Fibroblast of skin of right biceps (primary cell): ENCODE measurements at regions not wholly inside any gene's neighbourhood (a gene's known extent, or its start where the extent isn't known, plus 50 kb on each side); places are given as distances from the start of the nearest gene placed in this dataset.
A peak's percentile ranks its signal among the peaks of the same experiment; 100 is the strongest.

ENCODE experiments used
- DNase-seq: peaks from one replicate; pipeline ENCODE4 v3.0.0-alpha.2; 2013

DNA sequence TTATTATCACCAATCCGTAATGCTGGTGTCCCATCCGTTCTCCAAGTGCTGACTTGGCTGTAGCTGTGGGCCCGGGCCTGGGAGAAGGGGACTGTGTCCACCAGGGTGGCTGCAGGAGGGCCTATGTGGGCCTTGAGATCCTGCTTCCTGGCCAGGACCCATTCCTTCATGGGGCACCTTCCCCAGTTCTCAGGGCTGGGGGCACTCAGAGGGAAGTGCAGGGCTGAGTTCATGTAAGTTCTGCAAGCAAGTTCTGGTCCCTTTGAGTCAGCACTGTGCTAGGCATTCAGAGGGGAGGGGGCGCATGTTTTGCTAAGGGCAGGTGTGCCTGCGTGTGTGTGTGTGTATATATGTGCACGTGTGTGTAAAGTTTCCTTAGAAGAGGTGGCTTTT lies 94.0 kb downstream of the GLI2 start:
- DNase-seq: no peak

DNA sequence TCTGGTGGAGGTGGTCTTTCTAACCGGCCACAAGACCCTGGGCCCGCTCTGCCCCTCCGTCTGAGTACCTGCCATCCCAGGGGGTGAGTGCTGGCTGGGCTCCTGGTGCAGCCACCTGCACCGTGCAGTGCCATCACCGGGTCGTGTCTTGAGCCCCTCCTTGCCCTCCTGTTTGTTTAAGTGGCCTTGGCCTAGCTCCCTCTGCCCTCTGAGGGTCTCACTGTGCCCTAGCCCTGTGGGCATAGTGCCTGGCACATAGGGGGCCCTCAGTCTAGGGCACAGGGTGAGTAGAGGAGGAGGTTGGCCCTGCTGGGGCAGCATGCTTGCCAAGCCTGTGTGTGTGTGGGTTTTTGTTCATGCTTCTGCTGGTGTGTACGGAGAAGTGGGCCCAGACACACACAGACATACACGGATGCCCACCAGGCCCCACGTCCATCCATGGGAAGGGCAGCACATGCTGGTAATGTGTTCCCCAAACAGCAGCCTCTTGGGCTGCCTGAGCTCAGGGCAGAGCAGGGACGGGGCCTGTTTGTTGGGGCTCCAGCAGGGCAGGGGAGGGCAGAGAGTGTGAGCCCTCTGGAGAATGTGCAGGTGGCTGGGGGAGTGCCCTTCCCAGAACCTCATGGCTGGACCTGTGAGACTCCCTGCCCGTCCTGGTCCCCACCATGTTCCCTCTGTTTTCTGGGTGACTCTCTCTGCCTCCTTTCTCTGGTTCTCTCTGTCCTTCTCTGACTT lies 94.6 kb downstream of the GLI2 start:
- DNase-seq: no peak

DNA sequence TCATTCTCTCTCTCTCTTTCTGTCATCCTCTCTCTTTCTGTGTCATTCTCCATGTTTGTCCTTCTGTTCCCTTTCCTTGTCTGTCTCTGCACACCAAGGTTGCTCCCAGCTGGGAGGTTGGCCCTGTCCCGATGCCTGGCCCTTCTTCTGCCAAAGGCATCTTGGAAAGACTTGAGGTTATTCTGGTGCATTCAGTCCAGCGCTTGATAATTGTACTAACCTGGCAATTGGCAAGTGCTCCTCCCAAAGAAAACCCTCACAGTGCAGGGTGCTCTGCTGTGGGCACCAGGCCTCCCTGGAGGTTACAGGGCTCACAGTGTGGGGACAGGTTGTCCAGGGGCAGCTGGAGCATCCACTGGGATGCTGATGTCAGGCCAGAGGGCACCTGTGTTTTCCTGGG lies 95.4 kb downstream of the GLI2 start:
- no peak for DNase-seq

DNA sequence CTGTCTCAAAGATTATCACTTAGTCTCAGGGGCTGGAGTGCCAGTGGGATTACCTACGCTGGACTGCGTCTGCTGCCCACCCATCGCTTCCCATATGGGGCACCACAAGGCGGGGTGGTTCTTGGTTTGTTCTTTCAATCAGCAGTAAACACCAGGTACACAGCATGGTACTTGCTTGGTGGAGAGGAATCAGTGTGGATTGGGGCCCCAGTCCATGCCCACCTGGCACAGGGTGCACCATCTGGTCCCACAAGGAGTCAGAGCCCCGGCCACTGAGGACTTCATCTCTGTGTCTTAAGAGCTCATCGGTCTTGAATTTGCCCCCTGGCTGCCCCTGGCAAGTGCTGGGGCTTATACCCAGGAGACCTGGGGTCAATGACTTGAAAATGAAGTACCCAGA lies 96.2 kb downstream of the GLI2 start:
- no peak for DNase-seq

DNA sequence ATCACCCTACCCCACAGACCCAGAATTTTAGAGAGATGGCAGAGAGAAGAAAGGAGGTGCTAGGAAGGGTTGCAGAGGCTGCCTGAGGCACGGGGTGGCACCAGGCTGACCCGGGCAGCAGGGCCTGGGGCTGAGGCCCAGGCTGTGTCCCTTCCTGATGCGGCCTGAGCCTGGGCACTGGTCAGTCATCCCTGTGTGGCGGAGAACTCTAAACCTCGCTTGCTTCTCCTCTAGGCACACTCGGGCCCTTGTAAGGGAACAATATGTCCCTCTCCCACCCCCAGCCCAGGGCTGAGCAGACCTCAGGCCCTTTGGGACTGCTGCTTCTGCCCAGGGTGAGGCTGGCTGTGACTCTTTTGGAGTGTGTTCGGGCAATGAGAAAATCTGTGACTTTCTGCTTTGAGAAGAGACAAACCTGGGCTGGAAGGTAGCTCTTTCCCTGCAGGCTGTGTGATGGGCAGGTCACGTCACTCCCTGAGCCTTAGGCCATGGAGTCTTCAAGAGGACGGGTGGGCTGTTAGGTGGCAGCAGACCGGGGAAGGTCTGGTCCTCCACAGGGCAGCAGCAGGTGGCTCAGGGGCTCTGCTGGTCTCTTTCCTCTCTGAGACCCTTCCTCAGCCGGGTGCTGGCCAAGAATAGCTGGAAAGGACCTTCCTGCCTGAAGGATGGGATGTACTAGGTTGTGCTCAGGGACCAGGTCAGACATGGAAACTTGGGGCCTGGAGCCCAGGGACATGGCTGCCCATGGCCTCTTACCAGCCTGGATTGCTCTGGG lies 96.8 kb downstream of the GLI2 start:
- no peak for DNase-seq

DNA sequence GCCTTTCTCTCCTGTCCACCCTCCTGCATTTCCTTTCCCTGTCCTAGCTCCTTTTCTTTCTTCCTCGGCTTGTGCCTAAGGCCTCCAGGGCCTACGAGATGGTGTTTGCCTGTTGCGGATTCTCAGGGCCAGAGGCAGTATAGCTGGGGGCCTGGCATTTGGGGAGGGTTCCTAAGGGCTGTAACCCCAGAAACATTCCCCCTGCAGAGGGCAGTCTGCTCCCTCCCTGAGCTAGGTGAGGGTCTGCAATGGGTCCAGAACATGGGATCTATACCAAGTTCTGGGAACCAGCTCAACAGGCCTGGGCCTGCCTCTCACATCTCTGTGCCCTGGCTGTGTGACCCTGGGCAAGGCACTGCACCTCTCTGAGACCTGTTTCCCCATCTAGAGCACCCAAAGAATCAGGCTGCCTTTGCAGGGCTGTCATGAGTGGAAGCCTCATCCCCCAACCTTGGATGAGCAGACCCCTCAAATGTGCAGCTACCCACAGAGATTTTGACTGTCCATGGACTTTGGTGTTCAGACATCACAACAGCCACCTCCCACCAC lies 97.5 kb downstream of the GLI2 start:
- no peak for DNase-seq

DNA sequence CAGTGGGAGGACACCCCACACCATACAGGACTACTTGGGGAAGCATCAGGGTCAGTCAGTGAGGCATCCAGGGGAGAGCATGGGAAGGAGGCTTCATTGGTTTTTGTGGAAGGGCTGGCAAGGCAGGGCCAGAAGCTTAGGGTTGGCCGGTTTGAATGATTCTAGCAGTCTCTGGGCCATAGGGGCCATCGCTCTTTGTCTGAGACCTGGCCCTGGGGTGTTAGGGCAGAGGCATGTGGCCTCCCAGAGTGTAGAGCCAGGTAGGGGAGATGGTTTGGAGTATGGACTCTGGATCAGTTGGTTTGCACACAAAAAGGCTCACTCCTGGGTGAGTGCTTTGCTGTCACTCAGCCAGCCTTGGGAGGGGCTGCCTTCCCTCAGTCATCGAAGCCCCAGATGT lies 98.5 kb downstream of the GLI2 start:
- no peak for DNase-seq

DNA sequence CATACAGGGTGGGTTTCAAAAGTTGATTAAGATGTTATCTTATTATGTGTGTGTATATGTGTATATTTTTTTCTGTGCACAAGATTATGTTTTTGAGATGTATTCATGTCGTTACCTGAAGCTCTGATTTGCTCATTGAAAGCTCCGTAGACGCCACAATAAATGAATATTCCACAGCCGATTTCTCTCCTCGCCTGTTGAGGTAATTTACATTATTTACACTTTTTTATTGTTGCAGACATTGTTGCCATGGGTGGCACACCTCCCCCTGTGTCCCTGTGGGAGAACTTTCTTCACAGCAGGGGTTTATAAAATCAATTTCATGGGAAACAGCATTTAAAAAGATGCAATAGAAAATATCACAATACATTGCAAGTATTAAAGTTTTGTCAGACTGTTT lies 100.6 kb downstream of the GLI2 start:
- no peak for DNase-seq

DNA sequence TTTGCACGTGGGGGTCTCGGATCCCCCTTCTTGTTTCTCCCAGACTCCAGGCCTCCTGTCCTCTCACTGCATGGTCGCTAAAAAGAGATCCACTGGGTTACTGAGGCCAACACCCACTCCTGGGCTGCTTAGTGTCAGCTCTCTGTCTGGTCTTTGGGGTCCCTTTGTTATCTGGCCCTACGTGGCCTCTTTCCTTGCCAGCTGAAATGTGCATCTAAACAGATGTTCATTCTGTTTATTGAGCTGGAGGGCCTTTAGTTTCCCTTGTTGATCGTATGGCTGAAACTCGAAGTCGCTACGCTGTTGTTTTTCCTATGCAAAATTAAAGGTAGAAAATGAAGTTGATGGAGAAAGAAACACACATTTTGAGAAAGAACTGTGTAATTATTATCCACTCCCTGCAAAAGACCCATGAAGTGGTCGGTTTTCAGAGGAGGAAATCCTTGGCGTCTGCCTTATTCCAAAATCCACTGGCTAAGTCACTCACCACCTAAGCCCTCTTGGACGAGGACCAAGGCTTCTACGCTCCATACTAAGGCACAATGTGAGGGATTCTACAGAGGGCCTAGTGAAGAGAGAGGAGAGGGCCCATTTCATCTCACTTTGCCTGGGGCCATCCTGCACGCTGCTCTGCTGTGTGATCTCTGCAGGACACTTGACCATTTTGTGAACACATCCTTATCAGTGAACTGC lies 105.3 kb downstream of the GLI2 start:
- DNase-seq: no peak

DNA sequence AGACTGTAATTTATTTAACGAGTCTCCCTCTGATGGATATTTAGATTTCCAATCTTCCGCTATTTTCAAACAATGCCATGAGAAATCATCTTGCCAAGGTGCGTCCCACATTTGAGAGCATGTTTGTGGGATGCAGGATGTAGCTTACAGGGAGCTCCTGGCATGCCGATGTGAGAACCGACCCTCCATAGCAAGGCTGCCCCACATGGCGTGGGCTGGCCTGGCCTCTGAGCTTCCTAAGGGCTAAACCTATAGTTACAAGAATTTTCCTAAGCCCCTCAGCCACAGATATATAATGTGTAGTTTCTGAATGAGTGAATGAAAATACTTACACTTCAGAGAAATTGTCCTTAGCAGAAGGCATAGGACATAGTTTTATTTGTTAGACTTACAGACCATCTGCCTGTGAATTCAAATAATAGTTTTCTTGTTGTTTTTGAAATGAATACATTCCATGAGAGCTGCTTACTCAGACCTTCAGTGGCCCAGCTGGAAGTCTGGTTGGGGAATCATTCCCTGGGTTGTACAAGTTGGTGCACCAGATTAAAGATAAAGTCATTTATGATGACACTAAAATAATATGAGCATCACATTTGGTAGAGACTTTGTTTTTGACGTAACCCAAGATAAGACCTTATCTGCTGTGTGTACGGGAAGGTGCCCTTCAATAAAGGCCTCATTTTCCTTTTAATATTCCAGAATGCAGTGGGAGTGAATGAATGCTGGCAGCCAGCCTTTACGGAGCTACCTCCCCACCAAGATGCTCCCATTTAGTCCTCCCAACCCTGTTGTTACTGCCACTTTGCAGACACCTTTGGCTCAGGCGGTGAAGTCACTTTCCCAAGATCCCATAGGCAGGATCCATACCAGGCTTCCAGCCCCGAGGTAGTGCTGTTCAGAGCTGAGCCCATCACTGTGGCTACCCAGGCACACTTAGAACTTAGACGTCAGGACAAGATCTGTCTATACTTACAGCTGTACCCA lies 107.1 kb downstream of the GLI2 start:
- DNase-seq: no peak

DNA sequence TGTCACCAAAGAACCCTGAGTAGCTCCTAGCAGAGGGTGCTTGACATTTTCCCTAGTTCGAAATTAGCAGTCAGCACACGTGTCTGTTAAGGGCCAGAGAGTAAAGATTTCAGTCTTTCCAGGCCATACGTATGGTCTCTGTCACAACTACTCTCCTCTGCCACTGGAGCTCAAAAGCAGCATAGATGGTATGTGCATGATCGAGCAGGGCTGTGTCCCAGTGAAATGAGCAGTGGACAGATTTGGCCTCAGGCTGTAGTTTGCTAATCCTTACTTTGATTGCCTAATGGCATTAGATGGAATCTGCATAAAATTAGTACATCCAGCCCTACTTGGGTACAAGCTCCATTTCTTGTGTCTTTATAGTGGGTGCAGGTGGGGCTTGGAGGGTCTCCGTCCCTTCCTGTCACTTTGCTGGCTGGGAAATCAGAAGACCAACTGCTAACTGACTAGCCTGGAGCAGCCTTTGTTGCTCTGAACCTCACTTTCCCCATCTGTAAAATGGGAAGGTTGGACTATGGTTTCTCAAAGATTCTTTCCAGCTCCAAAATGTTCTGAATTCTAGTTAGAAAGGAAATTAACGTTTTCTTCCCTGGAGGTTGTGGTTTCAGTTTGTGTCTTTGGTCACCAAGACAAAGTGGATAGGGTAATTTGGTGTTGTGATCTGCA lies 108.5 kb downstream of the GLI2 start:
- no peak for DNase-seq

DNA sequence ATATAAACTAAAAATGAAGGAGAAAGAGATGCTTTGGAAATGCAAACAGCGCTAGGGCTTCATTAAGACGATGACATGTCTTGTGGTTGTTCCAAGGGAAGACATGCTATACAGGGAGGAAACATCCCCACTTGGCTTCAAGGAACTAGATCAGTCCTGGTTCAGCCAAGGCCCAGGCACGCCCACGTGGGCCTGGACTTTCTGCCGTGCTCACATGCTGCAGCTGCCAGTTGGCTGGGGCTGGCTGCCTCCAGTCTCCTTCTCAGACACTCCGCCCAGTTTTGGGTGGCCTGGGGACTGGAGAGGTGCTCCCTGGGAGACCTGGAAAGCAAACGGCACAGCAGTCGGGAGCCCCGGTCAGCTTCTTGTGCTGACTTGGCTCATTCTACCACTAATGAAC lies 109.6 kb downstream of the GLI2 start:
- peak; percentile 28 for DNase-seq

DNA sequence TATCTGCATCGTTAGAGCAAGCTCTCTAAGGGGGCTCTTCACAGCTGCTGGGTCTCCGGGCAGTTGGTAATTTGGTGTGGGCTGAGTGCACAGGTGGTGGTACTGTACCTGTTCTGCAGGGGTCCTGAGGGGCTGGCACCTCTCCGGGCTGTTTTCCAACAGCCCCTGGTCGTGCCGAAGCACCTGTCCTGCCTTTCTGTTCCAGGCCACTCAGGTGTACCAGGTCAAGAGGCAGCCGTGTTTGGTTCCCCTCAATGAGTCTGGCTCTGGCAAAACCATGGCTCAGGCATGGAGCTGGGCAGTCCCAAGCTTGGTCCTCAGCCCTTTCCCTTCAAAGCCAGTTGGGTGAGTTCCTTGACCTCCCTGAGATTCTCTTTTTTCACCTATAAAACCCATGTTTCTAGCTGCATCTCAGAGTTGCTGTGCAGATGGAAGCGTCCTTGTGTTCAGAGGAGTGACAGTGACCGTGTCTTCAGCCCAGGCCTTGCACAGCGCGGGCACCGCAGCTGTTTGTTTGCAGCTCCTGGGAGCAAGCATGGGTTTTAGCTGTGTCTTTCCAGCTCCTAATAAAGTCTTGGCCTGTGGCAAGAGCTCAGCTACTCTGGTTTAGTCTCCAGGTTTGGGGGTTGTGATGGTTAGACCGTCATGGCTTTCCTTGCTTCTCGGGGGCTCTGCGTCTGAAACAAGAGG lies 110.9 kb downstream of the GLI2 start:
- DNase-seq: no peak

DNA sequence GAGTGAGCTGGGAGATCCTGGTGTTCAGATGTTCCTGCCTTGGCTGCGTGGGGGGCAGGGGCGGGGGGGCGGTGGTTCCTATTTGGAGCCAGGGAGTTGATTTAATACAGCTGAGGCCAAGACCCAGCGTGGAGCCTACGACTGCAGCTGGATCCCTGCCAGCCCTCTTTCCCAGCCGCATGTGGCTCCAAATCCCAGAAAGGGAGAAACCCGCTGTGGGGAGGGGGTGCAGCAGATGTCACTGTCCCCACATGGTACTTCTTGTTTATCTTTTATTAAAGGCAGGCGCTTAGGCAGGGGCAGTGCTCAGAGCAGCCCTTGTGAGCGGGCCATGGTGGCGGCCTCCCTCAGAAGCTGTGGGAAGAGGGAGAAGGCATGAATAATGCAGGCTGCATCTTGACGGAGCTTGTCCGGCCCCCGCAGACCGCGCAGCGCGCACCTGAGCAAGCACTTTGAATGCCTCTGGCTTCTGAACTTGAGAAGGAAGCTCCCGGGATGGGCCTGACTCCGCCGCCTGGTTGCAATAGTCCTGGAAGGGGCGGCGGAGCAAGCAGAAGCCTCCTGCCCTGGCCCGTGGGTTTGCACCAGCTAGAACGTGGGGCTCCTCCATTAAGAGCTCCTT lies 112.1 kb downstream of the GLI2 start:
- DNase-seq: peak; percentile 71

DNA sequence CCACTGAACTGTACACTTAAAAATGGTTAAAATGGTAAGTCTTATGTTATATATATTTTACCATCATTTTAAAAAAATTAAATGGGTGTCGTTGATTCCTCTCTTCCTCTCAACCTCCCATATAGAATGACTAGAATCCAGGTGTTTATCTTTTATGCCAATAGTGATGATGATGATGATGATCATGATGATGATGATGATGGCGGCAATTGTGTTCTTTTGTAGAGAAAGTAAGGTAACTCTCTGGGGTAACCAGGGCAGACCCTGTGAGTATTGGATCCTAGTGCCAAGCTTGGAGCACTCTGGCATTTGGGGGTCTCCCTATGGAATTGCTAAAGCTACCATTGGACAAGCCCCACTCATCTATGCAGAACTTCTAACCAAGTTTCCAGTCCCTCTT lies 113.6 kb downstream of the GLI2 start:
- DNase-seq: no peak

DNA sequence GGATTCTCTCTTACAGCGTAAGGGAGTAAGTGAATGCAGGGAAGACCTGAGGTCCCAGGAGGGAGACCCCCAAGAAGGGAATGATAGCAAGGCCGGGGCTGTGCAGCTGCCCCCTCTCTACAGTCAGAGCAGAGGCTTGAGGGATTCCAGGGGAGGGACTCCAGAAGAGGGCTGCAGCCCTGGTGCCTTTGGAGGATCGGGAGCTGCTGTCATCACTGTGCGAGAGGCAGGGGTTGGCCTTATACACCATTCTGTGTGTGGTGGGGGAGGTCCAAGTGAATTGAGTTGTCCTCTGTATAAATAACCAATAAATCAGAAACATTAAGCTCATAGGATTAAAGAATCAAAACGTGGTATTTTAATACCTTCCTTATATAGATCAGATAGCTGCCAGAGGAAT lies 114.9 kb downstream of the GLI2 start:
- no peak for DNase-seq

DNA sequence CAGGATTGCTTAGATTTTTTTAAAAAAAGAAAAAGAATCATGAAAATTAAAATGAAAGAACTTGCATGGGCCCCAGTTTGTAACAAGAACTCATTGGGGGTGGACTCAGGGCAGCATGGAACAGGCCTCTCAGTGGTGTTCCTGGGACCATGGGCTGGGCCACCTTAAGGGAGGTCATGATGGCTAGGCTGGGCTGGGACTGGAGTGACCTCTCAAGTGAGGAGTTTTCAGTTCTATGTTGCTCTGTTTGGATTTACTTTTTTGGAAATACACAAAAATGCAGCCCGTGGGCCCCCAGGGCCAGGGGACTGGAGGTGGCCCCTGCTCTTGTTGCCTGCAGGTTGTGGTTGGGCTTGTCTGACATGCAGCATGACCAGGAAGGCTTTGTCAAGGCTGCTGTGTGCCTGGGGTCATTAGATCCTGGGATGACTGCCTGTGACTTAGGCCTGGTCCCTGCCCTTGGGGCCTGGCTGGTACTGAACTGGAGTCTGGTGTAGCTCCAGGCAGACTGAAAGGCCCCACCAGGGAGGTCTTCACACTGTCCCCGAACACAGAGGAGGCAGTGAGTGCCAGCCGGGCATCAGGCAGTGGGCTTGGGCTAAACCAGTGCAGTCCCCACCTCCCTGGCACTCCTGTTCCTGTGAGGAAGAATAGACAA lies 115.6 kb downstream of the GLI2 start:
- DNase-seq: no peak

DNA sequence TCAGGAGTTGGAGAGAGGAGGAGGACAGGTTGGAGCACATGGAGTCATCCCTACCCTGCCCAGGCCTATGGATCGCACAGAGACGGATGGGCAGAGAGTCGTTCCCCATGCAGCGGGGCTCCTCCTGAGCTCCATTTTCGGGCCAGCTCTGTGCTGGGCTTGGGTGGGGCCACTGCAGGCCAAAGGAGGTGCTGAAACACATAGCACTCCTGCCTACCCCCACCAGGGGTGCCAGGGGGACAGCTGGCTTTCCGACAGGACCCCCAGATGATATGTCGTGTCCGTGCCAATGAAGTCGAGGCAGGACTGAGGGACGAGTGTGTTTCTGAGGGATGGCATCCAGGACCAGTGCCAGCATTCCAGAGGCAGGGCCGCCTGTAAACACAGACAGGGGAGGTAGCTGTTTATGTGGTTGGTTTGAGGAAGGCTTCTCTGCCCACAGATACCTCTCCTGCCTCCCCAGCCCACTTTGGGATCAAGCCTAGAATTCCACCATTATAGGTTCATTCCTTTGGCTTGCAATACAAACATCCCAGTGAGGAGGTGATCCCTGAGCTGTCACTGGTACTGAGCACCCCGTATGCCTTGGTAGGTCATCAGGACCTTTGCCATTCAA lies 116.6 kb downstream of the GLI2 start:
- DNase-seq: no peak

DNA sequence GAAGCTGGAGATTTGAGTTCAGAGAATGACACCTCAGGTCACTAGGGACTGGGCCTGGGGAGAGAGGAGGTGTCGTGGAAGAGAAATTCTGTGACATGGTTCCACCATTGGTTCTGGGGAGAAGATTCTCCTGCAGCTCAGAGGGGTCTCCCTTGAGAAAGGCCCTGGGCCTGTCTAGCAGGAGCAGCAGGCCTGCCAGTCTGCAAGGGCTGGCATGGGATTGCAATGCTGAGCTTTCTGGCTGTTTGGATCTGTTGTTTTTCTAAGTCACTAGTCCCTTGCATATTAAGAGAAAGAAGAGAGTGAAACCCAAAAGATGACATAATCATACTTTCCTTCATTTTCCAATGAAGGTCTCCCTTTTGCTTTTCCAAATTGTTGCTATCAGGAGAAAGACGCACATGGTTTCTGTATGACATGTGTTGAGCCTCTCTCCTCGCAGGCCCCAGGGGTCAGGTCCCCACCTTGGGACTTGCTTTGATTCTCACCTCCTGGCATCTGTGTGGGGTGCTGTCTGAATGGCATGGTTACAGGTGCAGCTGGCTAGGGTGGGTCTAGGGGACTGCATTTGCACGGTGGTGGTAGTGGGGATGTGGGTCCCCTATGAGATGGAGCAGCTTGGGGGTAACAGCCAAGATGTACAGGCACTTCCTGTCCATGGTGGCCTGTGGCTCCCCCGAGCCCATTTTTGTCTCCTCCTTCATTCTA lies 117.8 kb downstream of the GLI2 start:
- DNase-seq: no peak
